ENCODE measurements at regions not wholly inside any gene's neighbourhood (a gene's known extent, or its start where the extent isn't known, plus 50 kb on each side); places are given as distances from the start of the nearest gene placed in this dataset.

- no peak for TF ChIP-seq CTCF (IDR thresholded peaks at IDR 0.05)
- TF ChIP-seq POLR2A (IDR thresholded peaks at IDR 0.05), result no peak
Observed at GRCh38 chr3:139117883-139118760, 73.4 kb upstream of the PRR23C start.
